BLaER1 treated with 17β-estradiol and CSF1 and Interleukin-3, amounts not matched to agents 10 nM and 100 nM (cell line): ENCODE measurements at regions not wholly inside any gene's neighbourhood (a gene's known extent, or its start where the extent isn't known, plus 50 kb on each side); places are given as distances from the start of the nearest gene placed in this dataset.

ENCODE experiments used
- H3K27ac ChIP-seq, 11 experiments: shearing (Covaris generic); formaldehyde crosslinking; 2 replicates each; pipeline ENCODE4 v1.8.1; 2022
- H3K27me3 ChIP-seq, 11 experiments: shearing (Covaris generic); formaldehyde crosslinking; 2 replicates each; pipeline ENCODE4 v1.8.1; 2022
- H3K36me3 ChIP-seq, 11 experiments: shearing (Covaris generic); formaldehyde crosslinking; 2 replicates each; pipeline ENCODE4 v1.8.1; 2022
- H3K4me1 ChIP-seq, 10 experiments: shearing (Covaris generic); formaldehyde crosslinking; 2 replicates each; pipeline ENCODE4 v1.8.1; 2022
- H3K4me2 ChIP-seq, 11 experiments: shearing (Covaris generic); formaldehyde crosslinking; 2 replicates each; pipeline ENCODE4 v1.8.1; 2022
- H3K4me3 ChIP-seq, 10 experiments: shearing (Covaris generic); formaldehyde crosslinking; 2 replicates each; pipeline ENCODE4 v1.8.1; 2022
- H3K9ac ChIP-seq, 11 experiments: shearing (Covaris generic); formaldehyde crosslinking; 2 replicates each; pipeline ENCODE4 v1.8.1; 2022
- H3K9me3 ChIP-seq, 11 experiments: shearing (Covaris generic); formaldehyde crosslinking; replicated peaks in 1 of 11; 2 replicates each; pipeline ENCODE4 v1.8.1; 2022
- H4K20me1 ChIP-seq, 11 experiments: shearing (Covaris generic); formaldehyde crosslinking; 2 replicates each; pipeline ENCODE4 v1.8.1; 2022
- Cebpa-rat ChIP-seq, 11 experiments: shearing (Covaris generic); IDR thresholded peaks; 2 replicates each; pipeline ENCODE4 v1.8.1; 2022

DNA sequence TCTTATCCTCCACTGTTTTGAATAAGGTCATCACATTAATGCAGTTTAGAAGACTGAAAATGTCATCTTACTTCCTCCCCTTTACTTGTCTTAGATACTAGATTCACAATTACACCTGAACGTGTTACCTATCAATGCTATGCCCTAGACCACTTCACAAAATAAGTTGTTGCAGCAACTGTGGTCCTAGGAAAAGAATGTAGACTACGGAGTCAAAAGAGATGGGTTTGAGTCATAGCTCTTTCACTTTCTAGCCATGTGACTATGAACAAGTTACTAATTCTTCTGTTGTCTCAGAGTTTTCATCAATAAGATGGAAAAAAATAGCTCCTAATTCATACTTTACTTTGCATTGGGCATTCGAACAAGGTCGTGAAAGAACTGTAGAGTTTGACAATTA lies 164.3 kb upstream of the PREP start:
- H3K4me2 ChIP-seq, result no peak overlapping the region

DNA sequence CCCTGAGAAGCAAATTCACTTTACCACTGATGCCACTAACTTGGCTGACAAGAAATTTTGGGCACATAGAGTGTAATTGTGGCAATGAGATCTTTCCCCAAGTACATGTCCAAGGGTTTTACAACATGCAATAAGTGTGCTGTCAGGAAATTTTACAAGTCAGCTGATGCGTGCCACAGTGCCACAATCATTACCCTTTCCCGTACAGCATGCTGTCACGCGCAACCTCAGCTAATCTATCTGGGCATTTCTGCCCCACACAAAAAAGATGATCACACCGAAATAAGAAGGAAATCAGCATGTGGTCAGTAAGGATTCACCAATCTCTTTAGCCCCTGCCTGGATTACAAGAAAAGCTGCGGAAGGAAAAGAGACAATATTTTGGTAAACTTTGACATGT lies 163.6 kb upstream of the PREP start:
- Histone ChIP-seq H3K4me3 (no peak overlapping the region), H3K4me1 (peaks cover 0 to 3% (median 0%) of the 10 kb centered on the region in 10 experiments; a peak in 2 of 20 replicates), H3K27ac (no peak overlapping the region), H3K9ac (no peak overlapping the region), H3K9me3 (peaks cover 0 to 16% (median 0%) of the 10 kb centered on the region in 11 experiments; a peak in 7 of 22 replicates), H4K20me1 (no peaks in the 10 kb centered on the region), H3K36me3 (no peaks in the 10 kb centered on the region), H3K4me2 (no peak overlapping the region), H3K27me3 (no peaks in the 10 kb centered on the region)
- TF ChIP-seq Cebpa-rat (IDR thresholded peaks at IDR 0.05), result no peak

More for the DNA sequence above, 164.3 kb upstream of the PREP start:
- Histone ChIP-seq H3K36me3 (no peaks in the 10 kb centered on the region), H3K4me1 (no peaks in the 10 kb centered on the region), H3K9ac (no peak overlapping the region), H4K20me1 (no peaks in the 10 kb centered on the region), H3K27me3 (no peaks in the 10 kb centered on the region), H3K9me3 (peaks cover 0 to 10% (median 0%) of the 10 kb centered on the region in 11 experiments; a peak in 3 of 22 replicates), H3K4me3 (no peak overlapping the region), H3K27ac (no peak overlapping the region)
- no peak for TF ChIP-seq Cebpa-rat (IDR thresholded peaks at IDR 0.05)

- Histone ChIP-seq H3K4me1 (peaks cover 0 to 6% (median 0%) of the 10 kb centered on the region in 10 experiments; a peak in 2 of 20 replicates), H3K27ac (no peak overlapping the region), H3K4me2 (no peak overlapping the region), H3K9ac (no peak overlapping the region), H4K20me1 (no peaks in the 10 kb centered on the region), H3K36me3 (no peaks in the 10 kb centered on the region), H3K27me3 (no peaks in the 10 kb centered on the region), H3K9me3 (peaks cover 0 to 17% (median 0%) of the 10 kb centered on the region in 11 experiments; a peak in 7 of 22 replicates), H3K4me3 (no peak overlapping the region)
- no peak for TF ChIP-seq Cebpa-rat (IDR thresholded peaks at IDR 0.05)
Measured at GRCh38 chr6:105564121-105564902, 161.4 kb upstream of the PREP start.

DNA sequence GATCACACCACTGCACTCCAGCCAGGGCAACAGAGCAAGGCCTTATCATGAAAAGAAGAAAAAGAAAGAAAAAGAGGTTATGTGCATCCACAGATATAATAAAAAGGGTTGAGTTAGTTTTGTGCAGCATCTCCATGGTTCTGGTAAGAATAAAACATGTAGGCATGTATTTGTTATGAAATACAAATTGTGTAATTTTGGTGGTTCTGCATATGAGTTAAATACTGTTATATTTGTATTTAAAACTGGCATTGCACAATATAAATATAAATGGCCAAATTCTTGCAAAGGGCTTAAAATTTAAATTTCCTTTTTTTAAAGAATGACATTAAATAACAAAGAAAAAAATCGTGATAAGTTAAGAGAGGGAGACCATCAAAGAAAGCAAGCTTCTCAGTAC lies 159.1 kb upstream of the PREP start:
- Histone ChIP-seq H3K4me3 (no peak overlapping the region), H3K27ac (no peak overlapping the region), H3K4me1 (peaks cover 0 to 14% (median 3%) of the 10 kb centered on the region in 10 experiments; a peak in 7 of 20 replicates), H4K20me1 (no peaks in the 10 kb centered on the region), H3K9me3 (peaks cover 0 to 17% (median 0%) of the 10 kb centered on the region in 11 experiments; a peak in 7 of 22 replicates), H3K27me3 (no peaks in the 10 kb centered on the region), H3K4me2 (no peak overlapping the region), H3K36me3 (no peaks in the 10 kb centered on the region), H3K9ac (no peak overlapping the region)
- no peak for TF ChIP-seq Cebpa-rat (IDR thresholded peaks at IDR 0.05)

DNA sequence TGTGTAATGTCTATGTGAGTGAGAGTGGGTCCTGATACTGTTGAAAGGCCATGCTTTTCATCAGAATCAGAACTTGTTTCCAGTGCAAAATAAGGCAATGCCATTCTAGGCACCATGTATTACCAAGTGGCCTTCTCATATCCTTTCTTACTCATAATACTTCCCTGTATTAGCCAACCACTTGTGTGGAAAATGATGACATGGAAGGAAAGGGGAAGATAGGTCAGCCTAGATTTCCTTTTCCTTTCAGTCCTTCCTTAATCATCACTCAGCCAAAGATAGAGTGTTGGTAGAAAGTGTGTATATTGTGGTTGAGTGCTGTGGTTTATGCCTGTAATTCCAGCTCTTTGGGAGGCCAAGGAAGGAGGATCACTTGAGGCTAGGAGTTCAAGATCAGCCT lies 158.6 kb upstream of the PREP start:
- H3K4me1 ChIP-seq, result peaks cover 0 to 14% (median 3%) of the 10 kb centered on the region in 10 experiments; a peak in 7 of 20 replicates
- H3K36me3 ChIP-seq, result no peaks in the 10 kb centered on the region
- peak overlapping the region in 1 of 11 experiments; percentile 11; a peak in 2 of 22 replicates for H3K4me2 ChIP-seq
- H3K9me3 ChIP-seq, result peaks cover 0 to 17% (median 0%) of the 10 kb centered on the region in 11 experiments; a peak in 7 of 22 replicates
- H3K9ac ChIP-seq, result no peak overlapping the region
- H3K4me3 ChIP-seq, result no peak overlapping the region
- no peak overlapping the region for H3K27ac ChIP-seq
- H3K27me3 ChIP-seq, result no peaks in the 10 kb centered on the region
- no peak for TF ChIP-seq Cebpa-rat (IDR thresholded peaks at IDR 0.05)
- no peaks in the 10 kb centered on the region for H4K20me1 ChIP-seq

- H3K9me3 ChIP-seq, result peaks cover 0 to 17% (median 0%) of the 10 kb centered on the region in 11 experiments; a peak in 7 of 22 replicates
- no peaks in the 10 kb centered on the region for H3K27me3 ChIP-seq
- H3K4me3 ChIP-seq, result no peak overlapping the region
- H3K36me3 ChIP-seq, result no peaks in the 10 kb centered on the region
- H3K4me1 ChIP-seq, result peaks cover 0 to 14% (median 3%) of the 10 kb centered on the region in 10 experiments; a peak in 7 of 20 replicates
- no peak overlapping the region for H3K4me2 ChIP-seq
- no peak for TF ChIP-seq Cebpa-rat (IDR thresholded peaks at IDR 0.05)
- H3K27ac ChIP-seq, result no peak overlapping the region
- no peaks in the 10 kb centered on the region for H4K20me1 ChIP-seq
- H3K9ac ChIP-seq, result no peak overlapping the region
Measured at GRCh38 chr6:105560611-105561066, 157.8 kb upstream of the PREP start.

DNA sequence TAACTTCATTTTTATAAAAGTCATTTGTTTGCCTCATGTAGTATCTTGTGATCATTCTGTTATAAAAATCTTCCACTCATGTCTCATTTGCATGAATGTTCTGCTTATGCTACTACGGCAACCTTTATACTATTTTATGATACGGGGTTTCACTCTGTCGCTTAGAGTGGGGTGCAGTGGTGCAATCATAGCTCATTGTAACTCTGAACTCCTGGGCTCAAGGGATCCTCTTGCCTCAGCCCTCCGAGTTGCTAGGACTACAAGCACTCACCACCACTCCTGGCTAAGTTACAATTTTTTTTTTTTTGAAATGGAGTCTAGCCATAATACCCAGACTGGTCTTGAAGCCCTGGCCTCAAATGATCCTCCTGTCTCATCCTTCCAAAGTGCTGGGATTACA lies 154.4 kb upstream of the PREP start:
- Histone ChIP-seq H4K20me1 (no peaks in the 10 kb centered on the region), H3K27me3 (no peaks in the 10 kb centered on the region), H3K4me2 (no peak overlapping the region), H3K4me1 (peaks cover 0 to 20% (median 13%) of the 10 kb centered on the region in 10 experiments; a peak in 15 of 20 replicates), H3K27ac (no peak overlapping the region), H3K4me3 (no peak overlapping the region), H3K9ac (no peak overlapping the region), H3K9me3 (peaks cover 0 to 9% (median 0%) of the 10 kb centered on the region in 11 experiments; a peak in 7 of 22 replicates), H3K36me3 (no peaks in the 10 kb centered on the region)
- TF ChIP-seq Cebpa-rat (IDR thresholded peaks at IDR 0.05), result no peak

GRCh38 chr6:105553171-105553570 lies 150.3 kb upstream of the PREP start:
- Histone ChIP-seq H3K9ac (no peak overlapping the region), H3K4me1 (peaks cover 0 to 21% (median 8%) of the 10 kb centered on the region in 10 experiments; a peak in 14 of 20 replicates), H4K20me1 (no peaks in the 10 kb centered on the region), H3K9me3 (peaks cover 0 to 3% (median 0%) of the 10 kb centered on the region in 11 experiments; a peak in 1 of 22 replicates), H3K4me3 (no peak overlapping the region), H3K4me2 (peak overlapping the region in 5 of 11 experiments; percentile 17 to 75 (median 58); a peak in 10 of 22 replicates), H3K36me3 (no peaks in the 10 kb centered on the region), H3K27me3 (no peaks in the 10 kb centered on the region), H3K27ac (peak overlapping the region in 1 of 11 experiments; percentile 26; a peak in 1 of 22 replicates)
- TF ChIP-seq Cebpa-rat (IDR thresholded peaks at IDR 0.05), result no peak

GRCh38 chr6:105550955-105551620 lies 148.2 kb upstream of the PREP start:
- Histone ChIP-seq H3K27me3 (no peaks in the 10 kb centered on the region), H4K20me1 (no peaks in the 10 kb centered on the region), H3K9ac (no peak overlapping the region), H3K4me2 (no peak overlapping the region), H3K27ac (no peak overlapping the region), H3K4me3 (no peak overlapping the region), H3K9me3 (peaks cover 0 to 3% (median 0%) of the 10 kb centered on the region in 11 experiments; a peak in 1 of 22 replicates), H3K36me3 (no peaks in the 10 kb centered on the region), H3K4me1 (peaks cover 0 to 21% (median 5%) of the 10 kb centered on the region in 10 experiments; a peak in 10 of 20 replicates)
- no peak for TF ChIP-seq Cebpa-rat (IDR thresholded peaks at IDR 0.05)
